Subcutaneous abdominal adipose tissue (tissue), 5 donors: ENCODE measurements at regions not wholly inside any gene's neighbourhood (a gene's known extent, or its start where the extent isn't known, plus 50 kb on each side); places are given as distances from the start of the nearest gene placed in this dataset.
"Not testable (repeated sequence)": the region's sequence is repeated elsewhere in the genome, so short reads cannot be mapped to it uniquely, and the experiment has no call there.

Experiments
- H3K27ac ChIP-seq: one replicate; pipeline ENCODE4 v1.7.0; 2013; ENCODE audit warnings: low read depth, mild to moderate bottlenecking, inconsistent platforms, low read length, moderate library complexity
- H3K27me3 ChIP-seq, 5 donors: one replicate each; pipeline ENCODE4 v1.7.0; 2013; ENCODE audit warnings: low read length in 5 of 5, inconsistent platforms in 1 of 5; ENCODE audit not compliant: control insufficient read depth in 5 of 5, insufficient read depth in 4 of 5
- H3K36me3 ChIP-seq, 5 donors: one replicate each; pipeline ENCODE4 v1.7.0; 2013; ENCODE audit warnings: low read length in 5 of 5; ENCODE audit not compliant: control insufficient read depth in 5 of 5, insufficient read depth in 5 of 5
- H3K4me1 ChIP-seq, 5 donors: one replicate each; pipeline ENCODE4 v1.7.0; 2013; ENCODE audit warnings: low read length in 5 of 5, mild to moderate bottlenecking in 3 of 5, moderate library complexity in 1 of 5; ENCODE audit not compliant: control insufficient read depth in 5 of 5, insufficient read depth in 5 of 5
- H3K4me3 ChIP-seq, 5 donors: one replicate each; pipeline ENCODE4 v1.7.0; 2013; ENCODE audit warnings: low read length in 5 of 5, low read depth in 1 of 5
- H3K9ac ChIP-seq, 5 donors: one replicate each; pipeline ENCODE4 v1.7.0; 2013; ENCODE audit warnings: low read length in 5 of 5, mild to moderate bottlenecking in 4 of 5, moderate library complexity in 3 of 5
- H3K9me3 ChIP-seq, 5 donors: one replicate each; pipeline ENCODE4 v1.7.0; 2013; ENCODE audit warnings: low read length in 5 of 5; ENCODE audit not compliant: control insufficient read depth in 5 of 5
- donor health status: healthy.
- donor health status: healthy.
- donor health status: healthy.
- donor health status: healthy.
- donor health status: healthy.

DNA sequence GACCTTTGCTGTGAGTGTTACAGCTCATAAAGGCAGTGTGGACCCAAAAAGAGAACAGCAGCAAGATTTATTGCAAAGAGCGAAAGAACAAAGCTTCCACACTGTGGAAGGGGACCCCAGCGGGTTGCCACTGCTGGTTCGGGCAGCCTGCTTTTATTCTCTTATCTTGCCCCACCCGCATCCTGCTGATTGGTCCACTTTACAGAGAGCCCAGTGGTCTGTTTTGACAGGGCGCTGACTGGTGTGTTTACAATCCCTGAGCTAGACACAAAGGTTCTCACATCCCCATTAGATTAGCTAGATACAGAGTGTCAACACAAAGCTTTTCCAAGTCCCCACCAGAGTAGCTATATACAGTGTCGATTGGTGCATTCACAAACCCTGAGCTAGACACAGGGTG lies 1187.5 kb downstream of the NXPH1 start:
- not testable (repeated sequence) for H3K27ac ChIP-seq, H3K9me3 ChIP-seq, H3K36me3 ChIP-seq, H3K9ac ChIP-seq, H3K4me3 ChIP-seq, H3K4me1 ChIP-seq, H3K27me3 ChIP-seq

DNA sequence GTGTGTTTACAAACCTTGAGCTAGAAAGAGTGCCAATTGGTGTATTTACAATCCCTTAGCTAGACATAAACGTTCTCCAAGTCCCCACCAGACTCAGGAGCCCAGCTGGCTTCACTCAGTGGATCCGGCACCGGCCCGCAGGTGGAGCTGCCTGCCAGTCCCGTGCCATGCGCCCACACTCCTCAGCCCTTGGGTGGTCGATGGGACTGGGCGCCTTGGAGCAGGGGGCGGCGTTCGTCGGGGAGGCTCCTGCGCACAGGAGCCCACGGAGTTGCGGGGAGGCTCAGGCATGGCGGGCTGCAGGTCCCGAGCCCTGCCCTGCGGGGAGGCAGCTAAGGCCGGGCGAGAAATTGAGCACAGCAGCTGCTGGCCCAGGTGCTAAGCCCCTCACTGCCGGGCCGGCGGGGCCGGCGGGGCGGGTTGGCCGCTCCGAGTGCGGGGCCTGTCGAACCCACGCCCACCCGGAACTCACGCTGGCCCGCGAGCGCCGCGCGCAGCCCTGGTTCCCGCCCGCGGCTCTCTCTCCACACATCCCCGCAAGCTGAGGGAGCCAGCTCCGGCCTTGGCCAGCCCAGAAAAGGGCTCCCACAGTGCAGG lies 1188.0 kb downstream of the NXPH1 start:
- H3K36me3 ChIP-seq, H3K4me1 ChIP-seq, H3K9me3 ChIP-seq, H3K27ac ChIP-seq, H3K9ac ChIP-seq, H3K27me3 ChIP-seq, H3K4me3 ChIP-seq: not testable (repeated sequence)

DNA sequence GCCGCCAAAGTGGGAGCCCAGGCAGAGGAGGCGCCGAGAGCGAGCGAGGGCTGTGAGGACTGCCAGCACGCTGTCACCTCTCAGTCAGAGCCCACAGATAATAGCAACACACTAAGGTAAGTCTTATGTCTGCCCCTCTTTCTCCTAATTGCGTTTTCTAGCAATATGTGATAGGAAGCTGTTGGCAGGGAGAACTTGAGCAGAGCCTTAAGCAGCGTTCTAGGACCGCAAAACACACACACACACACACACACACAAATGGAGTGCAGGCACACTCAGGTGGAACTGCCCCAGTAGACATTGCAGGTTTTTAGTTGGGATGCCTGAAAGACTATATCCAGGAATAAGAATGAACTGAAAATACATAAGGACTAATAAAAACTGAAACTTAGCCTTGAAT lies 1188.5 kb downstream of the NXPH1 start:
- Histone ChIP-seq H3K9ac (no peak overlapping the region), H3K36me3 (no peaks in the 10 kb centered on the region), H3K9me3 (peaks cover 0 to 4% (median 3%) of the 10 kb centered on the region in 5 donors), H3K27ac (no peak overlapping the region), H3K27me3 (no peaks in the 10 kb centered on the region), H3K4me3 (no peak overlapping the region), H3K4me1 (no peaks in the 10 kb centered on the region)

DNA sequence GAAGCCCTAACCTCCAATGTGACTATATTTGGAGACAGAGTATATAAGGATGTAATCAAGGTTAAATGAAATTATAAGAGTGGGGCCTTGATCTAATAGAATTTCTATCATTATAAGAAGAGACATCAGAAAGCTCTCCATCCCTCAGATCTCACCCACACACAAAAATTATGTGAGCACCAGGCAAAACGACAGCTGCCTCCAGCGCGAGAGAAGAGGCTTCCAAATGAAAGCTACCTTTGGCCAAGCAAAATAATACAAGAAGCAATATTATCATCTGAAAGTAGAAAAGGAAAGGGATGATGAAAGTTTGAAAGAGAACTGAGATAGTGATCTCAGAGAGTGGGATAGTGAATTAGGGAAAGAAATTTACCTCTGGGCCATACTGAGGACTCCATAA lies 1192.5 kb downstream of the NXPH1 start:
- no peaks in the 10 kb centered on the region for H3K4me1 ChIP-seq
- H3K9ac ChIP-seq: no peak overlapping the region
- peaks cover 0 to 4% (median 0%) of the 10 kb centered on the region in 5 donors for H3K9me3 ChIP-seq
- H3K4me3 ChIP-seq: no peak overlapping the region
- H3K36me3 ChIP-seq: no peaks in the 10 kb centered on the region
- H3K27ac ChIP-seq: no peak overlapping the region
- H3K27me3 ChIP-seq: no peaks in the 10 kb centered on the region

DNA sequence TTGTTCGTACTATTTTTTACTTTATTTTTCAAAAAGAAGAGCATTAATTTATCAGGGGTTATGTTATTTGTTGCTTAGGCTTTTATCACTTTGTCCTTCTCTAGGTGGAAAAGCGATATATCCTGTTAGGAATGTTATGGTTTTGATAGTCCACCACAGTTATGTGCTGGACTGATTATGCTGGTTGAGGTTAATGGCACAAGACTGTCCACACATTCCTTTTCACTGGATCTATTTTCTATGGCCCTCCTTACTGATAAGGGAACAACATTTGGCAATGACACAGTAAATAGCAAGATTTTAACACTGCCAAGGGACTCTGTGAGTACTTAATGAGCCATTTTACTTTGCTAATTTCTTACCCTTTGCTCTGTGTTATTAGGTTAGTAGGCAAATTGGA lies 1212.3 kb downstream of the NXPH1 start:
- no peaks in the 10 kb centered on the region for H3K27me3 ChIP-seq
- no peaks in the 10 kb centered on the region for H3K9me3 ChIP-seq
- no peak overlapping the region for H3K4me3 ChIP-seq
- H3K9ac ChIP-seq: no peak overlapping the region
- H3K36me3 ChIP-seq: no peaks in the 10 kb centered on the region
- H3K4me1 ChIP-seq: no peaks in the 10 kb centered on the region
- no peak overlapping the region for H3K27ac ChIP-seq

DNA sequence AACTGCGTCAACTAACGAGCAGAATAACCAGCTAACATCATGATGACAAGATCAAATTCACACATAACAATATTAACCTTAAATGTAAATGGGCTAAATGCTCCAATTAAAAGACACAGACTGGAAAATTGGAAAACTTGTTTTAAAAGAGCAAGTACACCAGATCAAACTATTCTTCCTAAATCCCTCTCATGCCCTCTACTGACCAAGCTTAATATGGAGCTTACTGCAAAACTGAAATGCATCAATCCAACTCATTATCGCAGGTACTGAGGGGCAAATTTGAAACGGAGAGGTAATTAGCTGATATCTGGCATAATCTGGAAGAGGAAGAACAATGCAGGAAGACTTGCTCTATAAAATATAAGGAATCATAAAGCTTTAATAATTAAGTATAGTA lies 1223.8 kb downstream of the NXPH1 start:
- no peak overlapping the region for H3K27ac ChIP-seq
- H3K27me3 ChIP-seq: no peaks in the 10 kb centered on the region
- H3K4me3 ChIP-seq: no peak overlapping the region
- H3K9ac ChIP-seq: no peak overlapping the region
- peaks cover 0 to 6% (median 0%) of the 10 kb centered on the region in 5 donors for H3K9me3 ChIP-seq
- H3K36me3 ChIP-seq: no peaks in the 10 kb centered on the region
- H3K4me1 ChIP-seq: no peaks in the 10 kb centered on the region

DNA sequence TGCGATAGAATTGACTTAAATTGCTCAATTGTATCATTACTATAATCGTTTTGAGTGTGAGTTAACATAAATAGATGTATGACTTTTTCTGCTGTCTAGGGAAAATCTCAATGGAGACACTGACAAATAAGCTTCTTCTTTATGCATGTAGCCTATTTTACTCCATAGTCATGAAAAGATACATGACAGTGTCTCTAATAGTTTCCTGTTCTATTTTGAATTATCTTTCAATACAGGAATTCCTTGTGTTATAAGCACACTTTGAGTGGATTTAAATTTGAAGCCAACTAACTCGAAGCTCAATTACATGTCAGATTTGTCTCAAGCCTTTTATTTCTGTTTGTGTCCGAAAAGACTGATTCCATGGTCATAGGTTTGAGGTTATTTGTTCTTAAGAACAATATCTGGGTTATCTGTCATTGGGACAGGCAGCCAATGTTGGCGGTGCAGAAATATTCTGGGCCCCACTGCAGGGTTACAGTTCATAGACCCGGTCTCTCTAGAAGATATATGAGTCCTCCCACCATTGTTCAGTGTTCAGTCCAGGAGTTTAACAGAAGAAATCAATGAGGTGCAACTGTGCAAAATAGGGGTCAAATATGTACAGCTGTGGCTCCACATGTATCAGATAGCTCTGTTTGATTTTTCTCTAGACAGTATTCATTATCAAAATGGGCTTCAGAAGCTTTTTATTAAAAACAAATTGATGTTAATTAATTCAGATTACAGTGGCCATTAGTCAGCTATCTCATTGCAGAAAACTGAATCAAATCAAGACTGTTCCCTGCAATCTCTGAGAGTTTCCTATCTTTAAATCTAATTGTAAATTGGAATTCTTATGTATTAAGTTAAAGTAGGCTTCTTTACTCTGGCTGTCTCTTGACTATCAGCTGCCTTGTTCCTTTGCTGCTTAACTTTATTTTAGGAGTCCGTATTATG lies 1238.8 kb downstream of the NXPH1 start:
- Histone ChIP-seq H3K27me3 (no peaks in the 10 kb centered on the region), H3K27ac (no peak overlapping the region), H3K9me3 (peaks cover 0 to 3% (median 2%) of the 10 kb centered on the region in 5 donors), H3K9ac (no peak overlapping the region), H3K36me3 (no peaks in the 10 kb centered on the region), H3K4me1 (no peaks in the 10 kb centered on the region), H3K4me3 (no peak overlapping the region)

DNA sequence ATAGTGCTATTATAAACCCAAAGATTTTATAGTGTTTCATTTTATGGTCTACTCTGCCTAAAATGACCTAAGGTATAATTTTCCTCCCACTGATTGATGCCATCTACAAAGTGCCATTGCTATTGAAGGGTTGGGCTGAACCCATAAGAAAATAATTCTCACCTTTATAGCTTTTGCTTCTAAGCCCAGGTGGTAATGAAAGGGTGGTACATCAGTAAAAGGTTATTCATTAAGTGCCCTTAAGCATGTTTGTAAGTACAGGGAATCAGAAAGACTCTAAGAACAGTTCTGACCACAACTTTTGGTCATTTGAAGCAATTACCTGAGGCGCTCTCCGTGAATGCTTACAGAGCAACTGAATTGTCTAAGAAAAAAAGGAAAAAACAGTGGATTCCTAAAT lies 1247.3 kb downstream of the NXPH1 start:
- Histone ChIP-seq H3K9me3 (peaks cover 0 to 5% (median 2%) of the 10 kb centered on the region in 5 donors), H3K9ac (no peak overlapping the region), H3K4me1 (no peaks in the 10 kb centered on the region), H3K27me3 (no peaks in the 10 kb centered on the region), H3K4me3 (no peak overlapping the region), H3K36me3 (no peaks in the 10 kb centered on the region), H3K27ac (no peak overlapping the region)

DNA sequence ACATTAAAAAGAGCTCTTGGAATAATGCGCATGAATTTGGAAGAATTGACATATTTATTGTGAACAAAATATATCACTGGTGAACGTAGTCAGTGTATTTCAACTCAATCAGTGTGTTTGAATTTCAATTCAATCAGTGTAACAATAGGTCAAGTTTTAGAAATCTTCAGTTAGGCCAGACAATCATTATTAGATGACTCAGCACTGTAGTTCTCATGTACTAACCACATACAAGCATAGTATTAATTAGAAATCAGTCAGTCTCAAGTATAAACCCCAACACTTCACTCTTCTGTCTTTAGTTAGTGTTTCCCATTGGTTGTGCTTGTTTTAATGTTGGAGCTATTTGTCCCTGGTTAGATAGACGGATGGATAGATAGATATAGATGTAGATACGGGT lies 1247.9 kb downstream of the NXPH1 start:
- no peak overlapping the region for H3K27ac ChIP-seq
- no peak overlapping the region for H3K4me3 ChIP-seq
- H3K4me1 ChIP-seq: no peaks in the 10 kb centered on the region
- H3K36me3 ChIP-seq: no peaks in the 10 kb centered on the region
- no peaks in the 10 kb centered on the region for H3K27me3 ChIP-seq
- H3K9me3 ChIP-seq: peaks cover 0 to 5% (median 2%) of the 10 kb centered on the region in 5 donors
- no peak overlapping the region for H3K9ac ChIP-seq

DNA sequence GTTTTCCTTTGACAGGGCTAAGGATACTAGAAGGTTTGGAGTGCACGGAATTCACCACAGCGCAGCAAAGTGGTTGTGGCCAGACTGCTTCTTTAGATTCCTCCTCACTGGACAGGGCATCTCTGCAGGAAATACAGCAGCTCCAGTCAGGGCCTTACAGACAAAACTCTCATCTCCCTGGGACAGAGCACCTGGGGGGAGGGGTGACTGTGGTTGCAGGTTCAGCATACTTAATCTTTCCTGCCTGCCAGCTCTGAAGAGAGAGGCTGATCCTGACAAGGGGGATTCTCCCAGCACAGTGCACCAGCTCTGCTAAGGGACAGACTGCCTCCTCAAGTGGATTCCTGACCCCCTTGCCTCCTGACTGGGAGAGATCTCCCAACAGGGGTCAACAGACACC lies 1257.9 kb downstream of the NXPH1 start:
- no peak overlapping the region for H3K9ac ChIP-seq
- H3K27me3 ChIP-seq: no peaks in the 10 kb centered on the region
- peaks cover 0 to 6% (median 0%) of the 10 kb centered on the region in 5 donors for H3K9me3 ChIP-seq
- no peaks in the 10 kb centered on the region for H3K36me3 ChIP-seq
- H3K4me3 ChIP-seq: no peak overlapping the region
- no peaks in the 10 kb centered on the region for H3K4me1 ChIP-seq
- H3K27ac ChIP-seq: no peak overlapping the region
